ENCODE measurements at regions not wholly inside any gene's neighbourhood (a gene's known extent, or its start where the extent isn't known, plus 50 kb on each side); places are given as distances from the start of the nearest gene placed in this dataset.
A peak's percentile ranks its signal among the peaks of the same experiment; 100 is the strongest.
"Not testable (repeated sequence)": the region's sequence is repeated elsewhere in the genome, so short reads cannot be mapped to it uniquely, and the experiment has no call there.

DNA sequence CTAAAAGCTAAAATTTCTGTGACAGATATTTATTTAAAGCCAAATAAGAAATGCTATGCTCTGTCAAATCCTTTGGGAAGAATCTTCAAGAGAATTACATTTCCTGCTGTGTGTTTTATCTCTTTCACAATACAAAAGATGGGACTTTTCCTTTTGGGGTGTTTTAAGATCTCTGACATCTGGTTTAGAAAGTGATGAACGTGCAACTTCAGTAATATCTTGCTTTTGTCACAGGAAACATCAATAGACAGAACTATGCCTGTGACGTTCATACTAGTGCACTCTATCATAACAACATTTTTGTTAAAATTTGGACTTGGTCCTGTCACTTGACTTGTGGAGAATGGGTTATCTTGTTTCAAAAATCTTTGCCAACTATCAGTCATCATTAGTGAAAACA lies 195.7 kb upstream of the KCNMB2 start:
- H3K9me3 Mint-ChIP-seq: peaks cover 4% of the 10 kb centered on the region
- no peak overlapping the region for H3K4me3 Mint-ChIP-seq
- H3K27ac Mint-ChIP-seq: no peak overlapping the region
- H3K27me3 Mint-ChIP-seq (ENCODE audit: low read depth): peaks cover 3% of the 10 kb centered on the region
- H3K4me1 Mint-ChIP-seq: peaks cover 18% of the 10 kb centered on the region
- TF ChIP-seq, protein P1, sequence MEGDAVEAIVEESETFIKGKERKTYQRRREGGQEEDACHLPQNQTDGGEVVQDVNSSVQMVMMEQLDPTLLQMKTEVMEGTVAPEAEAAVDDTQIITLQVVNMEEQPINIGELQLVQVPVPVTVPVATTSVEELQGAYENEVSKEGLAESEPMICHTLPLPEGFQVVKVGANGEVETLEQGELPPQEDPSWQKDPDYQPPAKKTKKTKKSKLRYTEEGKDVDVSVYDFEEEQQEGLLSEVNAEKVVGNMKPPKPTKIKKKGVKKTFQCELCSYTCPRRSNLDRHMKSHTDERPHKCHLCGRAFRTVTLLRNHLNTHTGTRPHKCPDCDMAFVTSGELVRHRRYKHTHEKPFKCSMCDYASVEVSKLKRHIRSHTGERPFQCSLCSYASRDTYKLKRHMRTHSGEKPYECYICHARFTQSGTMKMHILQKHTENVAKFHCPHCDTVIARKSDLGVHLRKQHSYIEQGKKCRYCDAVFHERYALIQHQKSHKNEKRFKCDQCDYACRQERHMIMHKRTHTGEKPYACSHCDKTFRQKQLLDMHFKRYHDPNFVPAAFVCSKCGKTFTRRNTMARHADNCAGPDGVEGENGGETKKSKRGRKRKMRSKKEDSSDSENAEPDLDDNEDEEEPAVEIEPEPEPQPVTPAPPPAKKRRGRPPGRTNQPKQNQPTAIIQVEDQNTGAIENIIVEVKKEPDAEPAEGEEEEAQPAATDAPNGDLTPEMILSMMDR (IDR thresholded peaks at IDR 0.05; ENCODE audit: unreplicated experiment in 3 of 3): no peak
- no peaks in the 10 kb centered on the region for H3K36me3 Mint-ChIP-seq (ENCODE audit: low read depth)

DNA sequence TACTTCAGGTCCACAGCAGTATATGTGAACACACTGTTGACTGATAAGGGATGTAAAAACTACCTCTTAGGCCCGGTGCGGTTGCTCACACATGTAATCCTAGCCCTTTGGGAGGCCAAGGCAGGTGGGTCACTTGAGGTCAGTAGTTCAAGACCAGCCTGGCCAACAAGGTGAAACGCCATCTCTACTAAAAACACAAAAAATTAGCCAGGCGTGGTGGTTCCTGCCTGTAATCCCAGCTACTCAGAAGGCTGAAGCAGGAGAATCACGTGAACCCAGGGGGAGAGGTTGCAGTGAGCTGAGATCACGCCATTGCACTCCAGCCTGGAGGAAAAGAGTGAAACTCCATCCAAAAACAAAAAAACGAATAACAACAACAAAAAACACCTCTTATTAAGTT lies 194.6 kb upstream of the KCNMB2 start:
- H3K36me3 Mint-ChIP-seq (ENCODE audit: low read depth): no peaks in the 10 kb centered on the region
- H3K4me3 Mint-ChIP-seq: no peak overlapping the region
- H3K27me3 Mint-ChIP-seq (ENCODE audit: low read depth): peaks cover 3% of the 10 kb centered on the region

DNA sequence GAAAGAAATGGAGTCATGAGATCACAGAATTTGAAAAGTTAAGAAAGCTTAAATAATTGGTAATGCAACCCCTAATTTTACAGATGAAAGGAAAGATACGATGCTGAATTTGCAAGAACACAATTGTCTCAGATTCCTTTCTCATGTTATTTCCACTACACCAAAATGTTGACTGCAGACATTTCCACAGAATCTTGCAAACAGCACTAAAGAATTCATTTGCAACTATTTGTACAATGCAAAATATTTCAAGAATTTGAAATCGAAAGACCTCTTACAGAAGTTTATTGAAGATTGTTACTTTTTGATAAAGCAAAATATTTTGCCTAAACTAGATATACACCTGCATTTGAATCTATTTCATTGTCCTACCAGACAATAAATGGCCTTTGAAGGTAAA lies 194.1 kb upstream of the KCNMB2 start:
- TF ChIP-seq, protein P1 (IDR thresholded peaks at IDR 0.05; ENCODE audit: unreplicated experiment in 3 of 3): no peak
- Mint-ChIP-seq H3K9me3 (no peaks in the 10 kb centered on the region), H3K27ac (peak overlapping the region in 1 of 3 experiments; percentile 59), H3K4me3 (no peak overlapping the region), H3K27me3 (ENCODE audit: low read depth) (peaks cover 3% of the 10 kb centered on the region), H3K36me3 (ENCODE audit: low read depth) (no peaks in the 10 kb centered on the region), H3K4me1 (peaks cover 18% of the 10 kb centered on the region)

More for the DNA sequence above, 194.6 kb upstream of the KCNMB2 start:
- Mint-ChIP-seq H3K4me1 (peaks cover 18% of the 10 kb centered on the region), H3K27ac (peak overlapping the region in 1 of 3 experiments; percentile 59), H3K9me3 (no peaks in the 10 kb centered on the region)
- TF ChIP-seq, protein P1 (IDR thresholded peaks at IDR 0.05; ENCODE audit: unreplicated experiment in 3 of 3): no peak

DNA sequence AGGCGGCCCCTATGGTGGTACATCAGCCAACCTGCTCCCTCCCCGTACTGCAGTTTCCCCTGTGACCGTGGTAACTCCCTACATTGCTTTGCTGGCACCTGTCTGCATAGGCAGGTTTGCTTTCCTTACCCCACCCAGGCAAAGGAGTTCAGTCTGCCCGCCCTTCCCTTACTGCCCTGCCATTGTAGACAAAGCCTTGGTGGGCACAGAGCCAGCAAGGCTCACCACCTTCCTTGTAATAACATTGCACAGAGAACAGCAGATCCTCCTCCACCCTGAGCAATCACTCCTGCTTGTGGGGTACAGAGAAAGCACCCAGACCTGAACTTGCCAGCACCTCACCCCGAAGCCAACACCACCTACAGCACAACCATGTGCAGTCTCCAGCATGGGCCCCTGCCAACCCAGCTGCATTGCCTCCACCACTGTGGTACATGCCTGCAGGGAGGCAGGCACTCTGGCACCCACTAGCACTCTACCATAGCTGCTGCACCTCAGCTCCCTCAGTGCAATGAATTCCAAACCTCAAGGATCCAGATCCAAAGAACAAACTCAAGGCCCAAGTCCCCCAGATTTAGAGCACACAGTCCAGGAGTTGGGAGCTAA lies 192.7 kb upstream of the KCNMB2 start:
- TF ChIP-seq, protein P1 (IDR thresholded peaks at IDR 0.05; ENCODE audit: unreplicated experiment in 3 of 3): no peak
- Mint-ChIP-seq H3K27ac (peak overlapping the region in 1 of 3 experiments; percentile 31), H3K9me3 (no peaks in the 10 kb centered on the region), H3K4me3 (no peak overlapping the region), H3K36me3 (ENCODE audit: low read depth) (no peaks in the 10 kb centered on the region), H3K27me3 (ENCODE audit: low read depth) (peaks cover 3% of the 10 kb centered on the region), H3K4me1 (peaks cover 18% of the 10 kb centered on the region)

DNA sequence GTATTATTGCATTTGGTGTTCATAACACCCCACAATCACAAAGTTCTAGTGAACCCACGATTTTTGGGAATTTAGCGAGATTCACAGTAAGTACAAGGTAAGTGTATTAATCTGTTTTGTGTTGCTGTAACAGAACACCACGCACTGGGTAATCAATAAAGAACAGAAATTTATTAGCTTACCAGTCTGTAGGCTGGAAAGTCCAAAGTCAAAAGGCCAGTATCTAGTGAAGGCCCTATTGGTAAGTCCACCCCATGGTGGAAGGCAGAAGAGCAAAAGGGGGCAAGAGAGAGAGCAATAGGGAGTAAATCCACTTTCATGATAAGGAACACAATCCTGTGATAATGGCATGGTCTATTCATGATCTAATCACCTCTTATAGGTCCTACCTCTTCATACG lies 190.3 kb upstream of the KCNMB2 start:
- Mint-ChIP-seq H3K27me3 (ENCODE audit: low read depth) (peaks cover 3% of the 10 kb centered on the region), H3K9me3 (no peaks in the 10 kb centered on the region), H3K27ac (no peak overlapping the region), H3K4me1 (peaks cover 20% of the 10 kb centered on the region), H3K36me3 (ENCODE audit: low read depth) (no peaks in the 10 kb centered on the region), H3K4me3 (no peak overlapping the region)
- TF ChIP-seq, protein P1 (IDR thresholded peaks at IDR 0.05; ENCODE audit: unreplicated experiment in 3 of 3): no peak

DNA sequence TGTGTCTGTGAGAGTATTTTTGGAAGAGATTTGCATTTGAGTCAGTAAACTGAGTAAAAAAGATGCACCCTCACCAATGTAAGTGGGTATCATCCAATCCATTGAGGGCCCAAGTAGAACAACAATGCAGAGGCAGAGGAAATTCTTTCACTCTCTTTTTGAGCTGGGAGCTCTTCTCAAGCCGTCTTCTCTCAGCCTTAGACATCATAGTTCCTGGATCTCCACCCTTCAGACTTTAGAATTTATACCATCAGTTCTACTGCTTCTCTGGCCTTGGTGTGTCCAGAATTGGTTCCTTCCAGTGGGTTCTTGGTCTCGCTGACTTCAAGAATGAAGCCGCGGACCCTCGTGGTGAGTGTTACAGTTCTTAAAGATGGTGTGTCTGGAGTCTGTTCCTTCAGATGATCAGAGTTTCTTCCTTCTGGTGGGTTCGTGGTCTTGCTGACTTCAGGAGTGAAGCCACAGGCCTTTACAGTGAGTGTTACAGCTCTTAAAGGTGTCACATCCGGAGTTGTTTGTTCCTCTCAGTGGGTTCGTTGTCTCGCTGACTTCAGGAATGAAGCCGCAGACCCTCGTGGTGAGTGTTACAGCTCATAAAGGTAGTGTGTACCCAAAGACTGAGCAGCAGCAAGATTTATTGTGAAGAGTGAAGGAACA lies 187.5 kb upstream of the KCNMB2 start:
- H3K27ac Mint-ChIP-seq; H3K9me3 Mint-ChIP-seq; H3K36me3 Mint-ChIP-seq (ENCODE audit: low read depth); H3K4me3 Mint-ChIP-seq; H3K27me3 Mint-ChIP-seq (ENCODE audit: low read depth): not testable (repeated sequence)
- peaks cover 30% of the 10 kb centered on the region for H3K4me1 Mint-ChIP-seq

DNA sequence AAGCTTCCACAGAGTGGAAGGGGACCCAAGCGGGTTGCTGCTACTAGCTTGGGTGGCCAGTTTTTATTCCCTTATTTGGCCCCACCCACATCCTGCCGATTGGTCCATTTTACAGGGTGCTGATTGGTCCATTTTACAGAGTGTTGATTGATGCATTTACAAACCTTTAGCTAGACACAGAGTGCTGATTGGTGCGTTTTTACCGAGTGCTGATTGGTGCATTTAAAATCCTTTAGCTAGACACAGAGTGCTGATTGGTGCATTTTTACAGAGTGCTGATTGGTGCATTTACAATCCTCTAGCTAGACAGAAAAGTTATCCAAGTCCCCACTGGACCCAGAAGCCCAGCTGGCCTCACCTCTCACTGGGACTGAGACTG lies 187.0 kb upstream of the KCNMB2 start:
- not testable (repeated sequence) for H3K27ac Mint-ChIP-seq; H3K27me3 Mint-ChIP-seq (ENCODE audit: low read depth); H3K36me3 Mint-ChIP-seq (ENCODE audit: low read depth); H3K9me3 Mint-ChIP-seq; H3K4me3 Mint-ChIP-seq
- peaks cover 35% of the 10 kb centered on the region for H3K4me1 Mint-ChIP-seq

Data from nephron (organoid).